ENCODE measurements at regions not wholly inside any gene's neighbourhood (a gene's known extent, or its start where the extent isn't known, plus 50 kb on each side); places are given as distances from the start of the nearest gene placed in this dataset.
"Not testable (repeated sequence)": the region's sequence is repeated elsewhere in the genome, so short reads cannot be mapped to it uniquely, and the experiment has no call there.

DNA sequence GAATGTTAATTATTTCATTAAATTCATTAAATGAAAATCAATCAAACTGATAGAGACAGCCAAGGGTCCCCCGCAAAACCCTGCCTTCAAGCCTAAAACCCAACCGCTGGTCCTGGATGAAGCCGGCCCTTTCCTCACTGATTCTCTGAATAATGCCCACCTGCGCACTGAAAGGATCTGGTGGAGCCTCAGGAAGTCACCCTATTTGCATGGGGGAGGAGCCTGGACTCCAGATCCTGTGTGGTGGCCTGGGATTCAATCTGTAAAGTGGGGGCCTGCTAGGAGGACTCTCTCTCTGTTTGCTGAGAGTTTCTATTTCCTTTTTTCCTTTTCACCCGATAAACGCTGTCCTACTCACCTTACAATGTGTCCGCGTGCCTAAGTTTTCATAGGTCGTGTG, 97.9 kb upstream of the ADAMTS3 start:
- no peak for DNase-seq

DNA sequence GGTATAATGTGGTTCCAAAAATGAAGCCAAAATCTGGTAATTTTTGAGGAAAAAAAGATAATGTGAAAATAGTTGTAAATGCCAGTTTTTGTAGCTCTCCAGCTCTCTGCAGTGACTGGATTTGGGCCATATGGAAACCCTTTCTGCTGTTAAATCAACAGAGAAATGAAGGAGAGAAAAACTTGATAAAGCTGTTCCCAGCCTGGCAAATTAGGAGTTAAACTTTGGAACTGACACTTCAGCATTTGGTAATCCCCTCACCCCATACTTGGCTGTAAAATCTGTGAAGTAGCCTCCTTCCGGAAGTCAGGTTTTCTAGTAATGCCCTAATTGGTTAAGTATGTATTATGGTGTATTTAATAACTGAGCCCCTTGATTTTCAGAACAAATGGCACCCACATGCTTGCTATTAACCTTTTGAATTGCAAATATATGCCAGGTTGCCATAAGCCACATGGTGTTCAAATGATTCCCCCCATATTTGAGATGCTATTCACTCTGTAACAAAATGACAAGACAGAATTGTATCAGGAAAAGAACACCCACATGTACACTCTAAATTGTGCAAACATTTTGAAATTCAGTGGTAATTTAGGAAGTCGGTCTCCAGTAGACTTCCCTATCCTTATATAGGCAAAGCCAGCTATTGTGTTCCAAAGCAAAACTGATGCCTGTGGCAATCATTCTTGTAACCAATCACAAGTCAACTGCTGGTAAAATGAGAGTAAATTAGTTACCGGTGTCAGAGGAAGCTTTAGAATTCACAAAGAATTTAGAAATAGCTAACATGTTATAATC, 96.3 kb upstream of the ADAMTS3 start:
- DNase-seq: no peak

DNA sequence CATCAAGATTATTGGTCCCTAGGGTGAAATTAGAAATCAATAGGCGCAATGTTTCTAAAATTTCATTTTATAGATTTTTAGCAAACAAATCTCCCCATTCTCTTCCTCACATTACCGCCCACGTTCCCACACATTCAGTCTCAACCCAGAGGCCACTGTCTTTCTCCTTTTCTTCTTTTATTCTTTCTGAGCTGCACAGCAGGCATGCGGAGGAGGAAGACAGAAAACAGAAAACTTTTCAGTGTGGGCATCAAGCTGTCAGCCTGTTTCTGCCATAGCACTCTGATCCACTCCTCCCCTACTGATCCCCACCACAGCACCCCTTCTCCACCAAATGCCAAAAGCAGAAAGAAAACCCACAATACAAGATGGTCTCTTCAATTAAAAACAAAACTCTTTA, 94.8 kb upstream of the ADAMTS3 start:
- no peak for DNase-seq

DNA sequence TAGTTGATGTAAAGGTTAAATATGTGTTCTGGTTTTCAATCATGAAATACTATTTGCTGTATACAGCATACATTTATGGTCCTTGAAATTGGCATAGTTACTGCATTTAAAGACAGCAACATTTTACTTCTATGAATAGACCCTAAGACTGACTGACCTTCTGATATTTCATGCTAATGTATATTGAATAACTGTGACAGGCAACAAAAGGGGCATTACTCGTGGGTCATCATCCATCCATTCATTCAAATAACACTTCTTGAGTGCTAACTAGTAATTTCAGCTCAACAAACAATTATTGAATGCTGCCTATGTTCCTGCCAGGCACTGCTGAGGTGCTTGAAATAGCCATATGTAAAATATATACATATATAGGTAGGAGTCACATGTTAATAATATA, 92.8 kb upstream of the ADAMTS3 start:
- DNase-seq: no peak

DNA sequence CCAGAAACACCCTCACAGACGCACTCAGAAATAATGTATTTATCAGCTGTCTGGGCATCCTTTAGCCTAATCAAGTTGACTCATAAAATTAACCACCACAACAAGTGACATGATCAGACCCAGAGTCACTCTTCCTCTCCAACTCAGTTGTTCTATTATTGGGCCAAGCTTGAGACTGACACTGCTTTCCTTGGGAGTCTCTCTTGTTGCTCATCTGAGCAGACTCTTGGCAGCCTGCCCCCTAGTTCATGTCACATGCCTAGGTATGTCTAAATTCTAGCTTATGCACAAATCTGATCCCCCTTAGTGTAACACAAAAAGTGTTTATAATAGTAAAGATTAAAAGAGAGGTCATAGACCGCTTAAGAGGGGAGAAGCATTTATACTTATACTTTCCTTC, 72.6 kb upstream of the ADAMTS3 start:
- no peak for DNase-seq

DNA sequence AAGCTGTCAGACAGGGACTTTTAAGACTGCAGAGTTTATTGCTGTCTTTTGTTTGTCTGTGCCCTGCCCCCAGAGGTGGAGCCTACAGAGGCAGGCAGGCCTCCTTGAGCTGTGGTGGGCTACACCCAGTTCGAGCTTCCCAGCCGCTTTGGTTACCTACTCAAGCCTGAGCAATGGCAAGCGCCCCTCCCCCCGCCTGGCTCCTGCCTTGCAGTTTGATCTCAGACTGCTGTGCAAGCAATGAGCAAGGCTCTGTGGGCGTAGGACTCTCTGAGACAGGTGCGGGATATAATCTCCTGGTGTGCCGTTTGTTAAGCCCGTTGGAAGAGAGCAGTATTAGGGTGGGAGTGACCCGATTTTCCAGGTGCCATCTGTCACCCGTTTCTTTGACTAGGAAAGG, 67.8 kb upstream of the ADAMTS3 start:
- DNase-seq: not testable (repeated sequence)

DNA sequence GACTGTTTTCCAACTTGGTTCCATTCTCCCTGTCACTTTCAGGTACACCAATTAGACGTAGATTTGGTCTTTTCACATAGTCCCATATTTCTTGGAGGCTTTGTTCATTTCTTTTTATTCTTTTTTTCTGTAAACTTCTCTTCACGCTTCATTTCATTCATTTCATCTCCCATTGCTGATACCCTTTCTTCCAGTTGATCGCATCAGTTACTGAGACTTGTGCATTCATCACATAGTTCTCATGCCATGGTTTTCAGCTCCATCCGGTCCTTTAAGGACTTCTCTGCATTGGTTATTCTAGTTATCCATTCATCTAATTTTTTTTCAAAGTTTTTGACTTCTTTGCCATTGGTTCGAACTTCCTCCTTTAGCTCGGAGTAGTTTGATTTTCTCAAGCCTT, 66.9 kb upstream of the ADAMTS3 start:
- not testable (repeated sequence) for DNase-seq

DNA sequence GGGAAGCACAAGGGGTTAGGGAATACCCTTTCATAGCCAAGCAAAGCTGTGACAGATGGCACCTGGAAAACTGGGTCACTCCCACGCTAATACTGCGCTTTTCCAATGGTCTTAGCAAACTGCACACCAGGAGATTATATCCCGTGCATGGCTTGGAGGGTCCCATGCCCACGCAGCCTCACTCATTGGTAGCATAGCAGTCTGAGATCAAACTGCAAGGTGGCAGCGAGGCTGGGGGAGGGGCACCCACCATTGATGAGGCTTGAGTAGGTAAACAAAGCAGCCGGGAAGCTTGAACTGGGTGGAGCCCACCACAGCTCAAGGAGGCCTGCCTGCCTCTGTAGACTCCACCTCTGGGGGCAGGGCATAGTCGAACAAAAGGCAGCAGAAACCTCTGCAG, 63.2 kb upstream of the ADAMTS3 start:
- not testable (repeated sequence) for DNase-seq

DNA sequence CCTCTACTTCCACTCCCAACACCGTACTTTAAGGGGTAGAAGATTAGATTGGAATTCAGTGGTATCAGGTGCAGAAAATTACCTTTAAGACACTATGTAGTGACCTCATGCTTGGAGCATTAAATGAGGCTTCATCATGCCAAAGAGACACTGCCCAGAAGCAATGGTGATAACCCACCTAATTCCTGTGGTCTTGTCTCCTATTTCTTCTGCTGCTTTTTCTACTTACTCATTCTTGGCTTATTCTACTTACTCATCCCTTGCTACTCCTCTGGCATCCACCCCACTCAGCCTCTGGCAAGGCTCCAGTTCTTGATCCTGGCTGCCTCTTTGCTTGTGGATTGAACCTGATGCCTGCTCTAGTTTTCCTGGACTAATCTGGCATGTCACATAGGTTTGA, 62.3 kb upstream of the ADAMTS3 start:
- no peak for DNase-seq

DNA sequence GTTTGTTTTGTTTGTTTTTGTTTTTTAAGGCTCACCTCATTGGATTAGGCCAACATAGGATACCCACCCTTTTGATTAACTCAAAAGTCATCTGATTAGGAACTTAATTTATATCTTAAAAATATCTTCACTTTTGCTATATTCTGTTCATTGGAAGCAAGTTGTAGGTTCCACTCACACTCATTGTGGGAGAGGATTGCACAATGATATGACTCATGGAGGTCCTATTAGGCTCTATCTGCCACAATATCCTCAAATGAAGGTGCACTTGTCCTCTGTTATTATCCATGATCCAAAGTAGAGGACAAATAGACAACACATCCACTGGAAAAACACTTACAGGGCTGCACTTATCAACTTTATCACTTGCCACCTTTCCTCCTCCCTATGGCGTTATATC, 60.5 kb upstream of the ADAMTS3 start:
- DNase-seq: no peak

DNA sequence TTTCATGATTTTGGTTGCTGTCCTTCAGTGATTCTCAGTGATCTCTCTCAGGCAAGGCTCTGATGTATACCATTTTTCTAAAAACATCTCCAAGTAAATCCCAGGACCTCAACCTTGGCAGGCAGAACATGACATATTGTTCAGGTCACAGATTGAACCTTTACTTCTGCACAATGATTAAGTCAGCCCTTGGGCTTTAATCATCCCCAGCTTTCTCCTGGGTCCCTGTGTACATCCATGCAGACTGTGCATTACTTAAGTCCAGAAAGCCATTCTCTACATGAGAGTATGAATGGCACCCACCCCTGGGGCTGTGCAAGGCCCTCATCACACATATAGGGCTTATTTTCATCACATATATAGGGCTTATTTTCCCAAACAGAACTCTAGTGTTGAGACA, 58.7 kb upstream of the ADAMTS3 start:
- no peak for DNase-seq

Data from CD4-positive, alpha-beta T cell treated with Interleukin-17A for 4 hours (primary cell).